Mesenchymal stem cell (in vitro differentiated cells and primary cell): ENCODE measurements at regions not wholly inside any gene's neighbourhood (a gene's known extent, or its start where the extent isn't known, plus 50 kb on each side); places are given as distances from the start of the nearest gene placed in this dataset.

ENCODE experiments used
- DNase-seq: peaks from one replicate; pipeline ENCODE4 v3.0.0-alpha.2; 2013
- H2AFZ ChIP-seq: one replicate; pipeline ENCODE4 v1.6.1; 2013; ENCODE audit warnings: low read depth, mild to moderate bottlenecking, control low read depth, inconsistent platforms, low read length, moderate library complexity
- H2AK5ac ChIP-seq: 2 replicates; pipeline ENCODE4 v1.6.1; 2013; ENCODE audit warnings: low read length, moderate library complexity, mild to moderate bottlenecking, inconsistent platforms; ENCODE audit not compliant: severe bottlenecking
- H2BK120ac ChIP-seq: one replicate; pipeline ENCODE4 v1.6.1; 2013; ENCODE audit warnings: low read depth, mild to moderate bottlenecking, inconsistent platforms, low read length, moderate library complexity
- H2BK12ac ChIP-seq, 2 experiments: one replicate each; pipeline ENCODE4 v1.6.1; 2013; ENCODE audit warnings: inconsistent platforms in 2 of 2, low read length in 2 of 2, mild to moderate bottlenecking in 2 of 2, moderate library complexity in 2 of 2, control low read depth in 1 of 2
- H2BK15ac ChIP-seq: one replicate; pipeline ENCODE4 v1.6.1; 2013; ENCODE audit warnings: mild to moderate bottlenecking, low read depth, inconsistent platforms; ENCODE audit not compliant: poor library complexity, severe bottlenecking
- H2BK5ac ChIP-seq: 2 replicates; pipeline ENCODE4 v1.6.1; 2013; ENCODE audit warnings: low read depth, mild to moderate bottlenecking, low read length, control low read depth, inconsistent platforms; ENCODE audit not compliant: poor library complexity, severe bottlenecking
- H3K14ac ChIP-seq, 2 experiments: one replicate each; pipeline ENCODE4 v1.6.1; 2013; ENCODE audit warnings: inconsistent platforms in 2 of 2, low read length in 2 of 2, control low read depth in 1 of 2, mild to moderate bottlenecking in 1 of 2, moderate library complexity in 1 of 2
- H3K18ac ChIP-seq, 2 experiments: one replicate each; pipeline ENCODE4 v1.6.1; 2013; ENCODE audit warnings: inconsistent platforms in 2 of 2, low read length in 2 of 2, control low read depth in 1 of 2, low read depth in 1 of 2, mild to moderate bottlenecking in 1 of 2
- H3K23ac ChIP-seq, 2 experiments: one replicate each; pipeline ENCODE4 v1.6.1; 2013; ENCODE audit warnings: inconsistent platforms in 2 of 2, low read length in 2 of 2, mild to moderate bottlenecking in 2 of 2, moderate library complexity in 2 of 2, control low read depth in 1 of 2
- H3K27ac ChIP-seq: 2 replicates; pipeline ENCODE4 v1.5.1; 2013; ENCODE audit warnings: mild to moderate bottlenecking, moderate library complexity, low read length, control low read depth, inconsistent platforms; ENCODE audit not compliant: poor library complexity, severe bottlenecking
- H3K27me3 ChIP-seq, 2 experiments: 2 replicates each; pipeline versions ENCODE4 v1.6.1 to v1.7.0; 2013; ENCODE audit warnings: low read length in 2 of 2, mild to moderate bottlenecking in 2 of 2, moderate library complexity in 2 of 2, control low read depth in 1 of 2, inconsistent platforms in 1 of 2; ENCODE audit not compliant: control insufficient read depth in 1 of 2, insufficient read depth in 1 of 2
- H3K36me3 ChIP-seq, 2 experiments: 2 replicates each; pipeline versions ENCODE4 v1.6.1 to v1.7.0; 2013; ENCODE audit warnings: low read length in 2 of 2, control low read depth in 1 of 2, inconsistent platforms in 1 of 2, low read depth in 1 of 2, mild to moderate bottlenecking in 1 of 2; ENCODE audit not compliant: insufficient read depth in 2 of 2, control insufficient read depth in 1 of 2
- H3K4ac ChIP-seq, 2 experiments: one replicate each; pipeline ENCODE4 v1.6.1; 2013; ENCODE audit warnings: inconsistent platforms in 2 of 2, low read length in 2 of 2, mild to moderate bottlenecking in 2 of 2, moderate library complexity in 2 of 2, control low read depth in 1 of 2, low read depth in 1 of 2
- H3K4me1 ChIP-seq: 2 replicates; pipeline ENCODE4 v1.6.1; 2013; ENCODE audit warnings: low read depth, low read length, control low read depth; ENCODE audit not compliant: control insufficient read depth, insufficient read depth
- H3K4me2 ChIP-seq: 2 replicates; pipeline ENCODE4 v1.6.1; 2013; ENCODE audit warnings: low read length, mild to moderate bottlenecking, inconsistent platforms; ENCODE audit not compliant: poor library complexity, severe bottlenecking
- H3K4me3 ChIP-seq, 2 experiments: 2 replicates each; pipeline versions ENCODE4 v1.5.1 to v1.7.0; 2013; ENCODE audit warnings: low read length in 2 of 2, mild to moderate bottlenecking in 2 of 2, control low read depth in 1 of 2, low read depth in 1 of 2; ENCODE audit not compliant: insufficient read depth in 1 of 2
- H3K79me1 ChIP-seq: replicated peaks from 2 replicates; pipeline ENCODE4 v1.6.1; 2013; ENCODE audit warnings: mild to moderate bottlenecking, control low read depth, low read length, inconsistent platforms; ENCODE audit not compliant: poor library complexity, severe bottlenecking
- H3K9ac ChIP-seq: 2 replicates; pipeline ENCODE4 v1.7.0; 2013; ENCODE audit warnings: mild to moderate bottlenecking, low read length, moderate library complexity
- H3K9me3 ChIP-seq: 2 replicates; pipeline ENCODE4 v1.7.0; 2013; ENCODE audit warnings: mild to moderate bottlenecking, low read length; ENCODE audit not compliant: control insufficient read depth
- H4K8ac ChIP-seq: one replicate; pipeline ENCODE4 v1.6.1; 2013; ENCODE audit warnings: inconsistent platforms, mild to moderate bottlenecking, low read length, moderate library complexity
- H4K91ac ChIP-seq: one replicate; pipeline ENCODE4 v1.6.1; 2013; ENCODE audit warnings: mild to moderate bottlenecking, low read length, inconsistent platforms
- WGBS: methylation state at CpG from one replicate; pipeline ENCODE4 v1.1.7; 2013; ENCODE audit warnings: mixed read lengths; 5-methylcytosine and 5-hydroxymethylcytosine counted together

DNA sequence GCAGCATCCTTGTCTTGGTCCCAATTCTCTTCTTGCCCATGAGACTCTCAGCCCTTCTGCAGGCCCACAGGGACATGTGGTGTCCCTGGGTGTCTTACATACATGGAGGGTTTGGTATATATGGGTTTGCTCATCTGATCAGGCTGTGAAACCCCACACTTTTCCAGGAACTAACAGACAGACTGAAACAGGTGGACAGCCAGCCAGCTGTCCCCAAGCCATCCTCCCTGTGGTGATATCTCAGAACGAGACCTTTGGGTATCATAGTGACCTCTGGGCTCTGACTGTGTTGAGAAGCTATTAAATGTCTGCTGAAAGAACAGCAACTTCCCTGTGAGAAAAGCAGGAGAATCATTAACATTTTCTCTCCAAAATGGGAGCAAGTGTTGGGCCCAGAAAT is 115.5 kb upstream of the PAXBP1 start:
- H4K91ac ChIP-seq, result no peak overlapping the region
- H2AK5ac ChIP-seq, result no peak overlapping the region
- no peak overlapping the region for H3K27ac ChIP-seq
- no peak overlapping the region for H2AFZ ChIP-seq
- H2BK15ac ChIP-seq, result no peak overlapping the region
- H3K9ac ChIP-seq, result no peak overlapping the region
- no peak overlapping the region for H2BK120ac ChIP-seq
- H3K18ac ChIP-seq, result no peak overlapping the region
- 44% methylated on average over 1 of the region's 1 CpG for WGBS
- no peaks in the 10 kb centered on the region for H3K36me3 ChIP-seq
- DNase-seq, result no peak
- no peak overlapping the region for H4K8ac ChIP-seq
- H3K4me2 ChIP-seq, result no peak overlapping the region
- H3K4ac ChIP-seq, result no peak overlapping the region
- H2BK5ac ChIP-seq, result no peak overlapping the region
- no peak overlapping the region for H2BK12ac ChIP-seq
- H3K79me1 ChIP-seq, result no peaks in the 10 kb centered on the region
- no peak overlapping the region for H3K23ac ChIP-seq
- no peaks in the 10 kb centered on the region for H3K9me3 ChIP-seq
- no peak overlapping the region for H3K14ac ChIP-seq
- peaks cover 0 to 13% of the 10 kb centered on the region in 2 experiments for H3K27me3 ChIP-seq
- no peak overlapping the region for H3K4me3 ChIP-seq
- H3K4me1 ChIP-seq, result no peaks in the 10 kb centered on the region

- Histone ChIP-seq H3K18ac (no peak overlapping the region), H3K4me3 (no peak overlapping the region)
These were observed 117.4 kb upstream of the PAXBP1 start for GRCh38 chr21:32888971-32889370.

DNA sequence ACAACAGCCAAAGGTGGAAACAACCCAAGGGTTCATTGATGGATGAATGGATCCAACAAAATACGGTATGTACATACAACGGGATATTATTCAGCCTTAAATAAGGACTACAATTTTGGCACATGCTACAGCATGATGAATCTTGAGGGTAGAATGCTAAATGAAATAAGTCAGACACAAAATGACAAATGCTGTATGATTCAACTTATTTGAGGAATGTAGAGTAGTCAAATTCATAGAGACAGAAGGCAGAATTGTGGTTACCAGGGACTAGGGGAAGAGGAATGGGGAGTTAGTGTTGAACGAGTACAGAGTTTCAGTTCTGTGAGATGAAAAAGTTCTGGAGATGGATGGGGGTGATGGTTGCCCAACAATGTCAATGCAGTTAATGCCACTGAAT is 118.0 kb upstream of the PAXBP1 start:
- Histone ChIP-seq H3K27ac (no peak overlapping the region), H3K36me3 (no peaks in the 10 kb centered on the region), H3K27me3 (peaks cover 0 to 7% of the 10 kb centered on the region in 2 experiments), H2BK12ac (no peak overlapping the region), H2BK5ac (no peak overlapping the region), H2BK15ac (no peak overlapping the region), H3K9me3 (no peaks in the 10 kb centered on the region), H2AFZ (no peak overlapping the region), H3K23ac (no peak overlapping the region), H4K91ac (no peak overlapping the region), H3K4ac (no peak overlapping the region), H3K9ac (no peak overlapping the region), H3K4me2 (no peak overlapping the region), H2BK120ac (no peak overlapping the region), H3K79me1 (no peaks in the 10 kb centered on the region), H3K18ac (no peak overlapping the region), H3K4me1 (no peaks in the 10 kb centered on the region), H4K8ac (no peak overlapping the region), H3K14ac (no peak overlapping the region), H3K4me3 (no peak overlapping the region), H2AK5ac (no peak overlapping the region)
- DNase-seq, result no peak
- WGBS, result 81% methylated on average over 3 of the region's 3 CpGs

More at GRCh38 chr21:32888971-32889370, 117.4 kb upstream of the PAXBP1 start:
- H4K8ac ChIP-seq, result no peak overlapping the region
- peaks cover 0 to 13% of the 10 kb centered on the region in 2 experiments for H3K27me3 ChIP-seq
- H2BK12ac ChIP-seq, result no peak overlapping the region
- H3K9ac ChIP-seq, result no peak overlapping the region
- H2AFZ ChIP-seq, result no peak overlapping the region
- H3K9me3 ChIP-seq, result no peaks in the 10 kb centered on the region
- no peak overlapping the region for H3K4me2 ChIP-seq
- no peak overlapping the region for H3K23ac ChIP-seq
- no peak overlapping the region for H2AK5ac ChIP-seq
- no peak overlapping the region for H2BK15ac ChIP-seq
- no peak for DNase-seq
- H4K91ac ChIP-seq, result no peak overlapping the region
- H3K14ac ChIP-seq, result no peak overlapping the region
- no peaks in the 10 kb centered on the region for H3K79me1 ChIP-seq
- H3K4ac ChIP-seq, result no peak overlapping the region
- H2BK5ac ChIP-seq, result no peak overlapping the region
- no peaks in the 10 kb centered on the region for H3K36me3 ChIP-seq
- 44% methylated on average over 3 of the region's 3 CpGs for WGBS
- no peaks in the 10 kb centered on the region for H3K4me1 ChIP-seq
- H2BK120ac ChIP-seq, result no peak overlapping the region
- no peak overlapping the region for H3K27ac ChIP-seq

DNA sequence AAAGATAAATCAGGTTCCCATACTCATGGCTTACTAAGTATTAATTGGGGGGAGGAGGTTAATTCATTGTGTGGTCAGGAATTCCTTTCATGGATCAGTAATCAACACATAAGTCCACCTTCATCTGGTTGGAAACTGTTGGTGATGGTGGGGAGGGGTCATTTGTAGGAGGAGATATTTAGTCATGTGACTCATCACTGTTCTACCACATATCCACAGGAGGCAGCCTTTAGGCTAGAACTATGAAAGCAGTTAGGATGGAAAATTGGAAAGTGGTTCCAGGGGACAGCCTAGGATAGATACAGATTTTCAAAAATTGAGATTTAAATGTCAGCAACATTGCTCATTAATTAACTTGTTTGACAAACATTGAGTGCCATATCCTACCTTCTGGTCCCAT is 122.8 kb upstream of the PAXBP1 start:
- H3K36me3 ChIP-seq, result no peaks in the 10 kb centered on the region
- no peak overlapping the region for H2BK5ac ChIP-seq
- no peak overlapping the region for H2BK120ac ChIP-seq
- no peak overlapping the region for H3K23ac ChIP-seq
- H3K9me3 ChIP-seq, result no peaks in the 10 kb centered on the region
- H3K18ac ChIP-seq, result no peak overlapping the region
- H3K79me1 ChIP-seq, result no peaks in the 10 kb centered on the region
- H3K4me2 ChIP-seq, result no peak overlapping the region
- no peak overlapping the region for H3K27ac ChIP-seq
- no peak overlapping the region for H2AK5ac ChIP-seq
- no peak overlapping the region for H3K14ac ChIP-seq
- no peak overlapping the region for H4K8ac ChIP-seq
- peaks cover 0 to 19% of the 10 kb centered on the region in 2 experiments for H3K27me3 ChIP-seq
- H2BK12ac ChIP-seq, result no peak overlapping the region
- no peak overlapping the region for H3K9ac ChIP-seq
- H3K4me1 ChIP-seq, result no peaks in the 10 kb centered on the region
- no peak for DNase-seq
- H3K4me3 ChIP-seq, result no peak overlapping the region
- no peak overlapping the region for H4K91ac ChIP-seq
- no peak overlapping the region for H2BK15ac ChIP-seq
- H2AFZ ChIP-seq, result no peak overlapping the region
- no peak overlapping the region for H3K4ac ChIP-seq
